HCT116 (cell line): ENCODE measurements at regions not wholly inside any gene's neighbourhood (a gene's known extent, or its start where the extent isn't known, plus 50 kb on each side); places are given as distances from the start of the nearest gene placed in this dataset.

ENCODE experiments used
- ATAC-seq: fragments of 200-7000 bp; cut with Tn5 transposase; 2 replicates; pipeline ENCODE4 v1.9.1; 2020; ENCODE audit warnings: mild to moderate bottlenecking, moderate library complexity
- BruUV-seq: library from RNA; stranded (reverse); fragments of 400-500 nt; replicated peaks from 2 replicates; lab custom pipeline; 2021; lab: Mats Ljungman, UMichigan
- CTCF ChIA-PET: fragments of 300-600 bp; sonication (Branson Sonifier 250); formaldehyde crosslinking; loops from one replicate; lab custom pipeline; 2021; ENCODE audit warnings: antibody characterized with exemption; lab: Charles Lee
- POLR2A ChIA-PET: fragments of 300-600, 350-600 bp; sonication (Branson Sonifier 250); formaldehyde crosslinking; loops from one replicate; lab custom pipeline; 2021; ENCODE audit warnings: antibody characterized with exemption; lab: Charles Lee
- RAD21 ChIA-PET, 2 experiments: fragments of 300-600 bp; sonication (Branson Sonifier 250); formaldehyde crosslinking; loops; one replicate each; lab custom pipeline; 2023; ENCODE audit warnings: low total read pairs in 2 of 2; ENCODE audit not compliant: uncharacterized antibody in 2 of 2, unreplicated experiment in 2 of 2, low non-redundant PET in 1 of 2; lab: Charles Lee
- DNase-seq: peaks from one replicate; pipeline ENCODE4 v3.0.0-alpha.2; 2010; ENCODE audit warnings: low read depth, low spot score
- H2AFZ ChIP-seq: fragments of 200-600 bp; shearing (Covaris generic), sonication (generic); 2 replicates; pipeline ENCODE4 v1.6.1; 2017; ENCODE audit warnings: low read depth, mixed run types, mixed read lengths, antibody characterized with exemption, low read length; ENCODE audit not compliant: poor library complexity, severe bottlenecking
- H3K27ac ChIP-seq: 2 replicates; pipeline ENCODE4 v1.5.1; 2012; ENCODE audit warnings: low read depth, low read length
- H3K27me3 ChIP-seq: fragments of 200-600 bp; sonication (generic); 2 replicates; pipeline ENCODE4 v1.6.1; 2016; ENCODE audit warnings: mixed run types, low read length, mixed read lengths; ENCODE audit not compliant: insufficient read depth
- H3K36me3 ChIP-seq, 2 experiments: fragments of 200-500 bp in 1 of 2; fragments of 200-600 bp in 1 of 2; sonication (Bioruptor generic) in 1 of 2; sonication (generic) in 1 of 2; 2 replicates each; pipeline versions ENCODE4 v1.5.1 to v1.6.1; 2014 to 2016; ENCODE audit warnings: low read length in 2 of 2, inconsistent platforms in 1 of 2, mixed read lengths in 1 of 2, mixed run types in 1 of 2; ENCODE audit not compliant: insufficient read depth in 2 of 2, control insufficient read depth in 1 of 2
- H3K4me1 ChIP-seq, 2 experiments: fragments of 200-600 bp in 1 of 2; sonication (generic) in 1 of 2; 2 replicates each; pipeline versions ENCODE4 v1.5.1 to v1.6.1; 2012 to 2017; ENCODE audit warnings: low read length in 2 of 2, inconsistent platforms in 1 of 2, mild to moderate bottlenecking in 1 of 2, mixed read lengths in 1 of 2, mixed run types in 1 of 2, moderate library complexity in 1 of 2; ENCODE audit not compliant: insufficient read depth in 2 of 2, control insufficient read depth in 1 of 2
- H3K4me2 ChIP-seq: fragments of 200-600 bp; sonication (generic); 2 replicates; pipeline ENCODE4 v1.6.1; 2017; ENCODE audit warnings: mixed run types, low read length, mixed read lengths
- H3K4me3 ChIP-seq, 2 experiments: fragments of 200-600 bp in 1 of 2; sonication (generic) in 1 of 2; replicated peaks in 1 of 2; 2 replicates each; pipeline ENCODE4 v1.5.1; 2011 to 2016; ENCODE audit warnings: low read length in 2 of 2, control low read depth in 1 of 2, low read depth in 1 of 2, mild to moderate bottlenecking in 1 of 2, mixed read lengths in 1 of 2, mixed run types in 1 of 2
- H3K79me2 ChIP-seq: fragments of 200-600 bp; sonication (generic); 2 replicates; pipeline ENCODE4 v1.6.1; 2017; ENCODE audit warnings: mild to moderate bottlenecking, mixed run types, low read length, moderate library complexity, mixed read lengths; ENCODE audit not compliant: insufficient read depth
- H3K9ac ChIP-seq: fragments of 200-600 bp; sonication (generic); 2 replicates; pipeline ENCODE4 v1.6.1; 2016; ENCODE audit warnings: low read length, mixed read lengths
- H3K9me2 ChIP-seq: fragments of 200-600 bp; sonication (generic), shearing (Covaris generic); 2 replicates; pipeline ENCODE4 v1.6.1; 2017; ENCODE audit warnings: mixed run types, mild to moderate bottlenecking, moderate library complexity; ENCODE audit not compliant: insufficient read depth
- H3K9me3 ChIP-seq, 2 experiments: fragments of 200-500 bp in 1 of 2; fragments of 200-600 bp in 1 of 2; sonication (Bioruptor generic) in 1 of 2; sonication (generic) in 1 of 2; 2 replicates each; pipeline ENCODE4 v1.6.1; 2014 to 2017; ENCODE audit warnings: low read length in 2 of 2, mixed read lengths in 2 of 2, inconsistent platforms in 1 of 2, low read depth in 1 of 2, mild to moderate bottlenecking in 1 of 2, mixed run types in 1 of 2, moderate library complexity in 1 of 2; ENCODE audit not compliant: control insufficient read depth in 1 of 2, insufficient read depth in 1 of 2
- H4K20me1 ChIP-seq: fragments of 200-600 bp; sonication (generic), shearing (Covaris generic); 2 replicates; pipeline ENCODE4 v1.6.1; 2017; ENCODE audit warnings: mixed run types, mild to moderate bottlenecking, moderate library complexity; ENCODE audit not compliant: insufficient read depth
- ATF3 ChIP-seq: IDR thresholded peaks from 2 replicates; pipeline ENCODE4 v1.6.1; 2012
- CEBPB ChIP-seq: IDR thresholded peaks from 2 replicates; pipeline ENCODE4 v1.6.1; 2012; ENCODE audit warnings: low read depth
- CTCF ChIP-seq, 3 experiments: fragments of 200-600 bp in 1 of 3; sonication (generic) in 1 of 3; IDR thresholded peaks in 2 of 3; conservative IDR thresholded peaks in 1 of 3; 2 replicates each; pipeline ENCODE4 v1.5.1; 2012 to 2017; ENCODE audit warnings: low read depth in 2 of 3, low read length in 2 of 3, antibody characterized with exemption in 1 of 3, borderline replicate concordance in 1 of 3, control low read depth in 1 of 3, mild to moderate bottlenecking in 1 of 3, mixed read lengths in 1 of 3, mixed run types in 1 of 3, moderate library complexity in 1 of 3; ENCODE audit not compliant: insufficient read depth in 1 of 3
- EGR1 ChIP-seq: IDR thresholded peaks from 2 replicates; pipeline ENCODE4 v1.6.1; 2012; ENCODE audit warnings: low read depth
- ELF1 ChIP-seq: IDR thresholded peaks from 2 replicates; pipeline ENCODE4 v1.6.1; 2012; ENCODE audit warnings: low read depth, borderline replicate concordance
- EZH2 ChIP-seq: fragments of 200-600 bp; sonication (generic); IDR thresholded peaks from 2 replicates; pipeline ENCODE4 v1.6.1; 2017; ENCODE audit warnings: antibody characterized with exemption, mixed run types
- EZH2phosphoT487 ChIP-seq: fragments of 200-600 bp; IDR thresholded peaks from 2 replicates; pipeline ENCODE4 v1.6.1; 2018; ENCODE audit warnings: antibody characterized with exemption, borderline replicate concordance
- FOSL1 ChIP-seq: IDR thresholded peaks from 2 replicates; pipeline ENCODE4 v1.6.1; 2012; ENCODE audit warnings: low read depth
- JUND ChIP-seq: IDR thresholded peaks from 2 replicates; pipeline ENCODE4 v1.6.1; 2012
- POLR2A ChIP-seq: IDR thresholded peaks from 2 replicates; pipeline ENCODE4 v1.7.0; 2011; ENCODE audit warnings: borderline replicate concordance; ENCODE audit not compliant: insufficient read depth, insufficient read length; ENCODE audit errors: extremely low read depth
- POLR2AphosphoS5 ChIP-seq: IDR thresholded peaks from 2 replicates; pipeline ENCODE4 v1.6.1; 2011; ENCODE audit warnings: mild to moderate bottlenecking, low read depth, low read length, moderate library complexity
- RAD21 ChIP-seq: IDR thresholded peaks from 2 replicates; pipeline ENCODE4 v1.6.1; 2012; ENCODE audit warnings: low read depth, mild to moderate bottlenecking
- REST ChIP-seq: IDR thresholded peaks from 2 replicates; pipeline ENCODE4 v1.6.1; 2012; ENCODE audit warnings: low read depth
- SP1 ChIP-seq: IDR thresholded peaks from 2 replicates; pipeline ENCODE4 v1.6.1; 2012; ENCODE audit warnings: low read depth
- SRF ChIP-seq: IDR thresholded peaks from 2 replicates; pipeline ENCODE4 v1.6.1; 2012; ENCODE audit warnings: low read depth
- TCF7L2 ChIP-seq: IDR thresholded peaks from 2 replicates; pipeline ENCODE4 v1.7.0; 2011; ENCODE audit warnings: borderline replicate concordance, inconsistent platforms; ENCODE audit not compliant: insufficient read depth, insufficient read length; ENCODE audit errors: extremely low read depth
- YY1 ChIP-seq: IDR thresholded peaks from 2 replicates; pipeline ENCODE4 v1.6.1; 2011; ENCODE audit warnings: low read length, low read depth, moderate library complexity, mild to moderate bottlenecking; ENCODE audit not compliant: insufficient replicate concordance; ENCODE audit errors: extremely low read depth
- ZFX ChIP-seq: fragments of 450-650 bp; IDR thresholded peaks from 2 replicates; pipeline ENCODE4 v1.6.1; 2017
- ZNF274 ChIP-seq: fragments of 200-500 bp; sonication (Bioruptor generic); IDR thresholded peaks from 2 replicates; pipeline ENCODE4 v1.6.1; 2014; ENCODE audit warnings: mild to moderate bottlenecking, low read depth, low read length, inconsistent platforms
- intact Hi-C: fragments of 100-400 bp; cut with micrococcal nuclease; formaldehyde crosslinking; loops from 2 replicates; pipeline ENCODE4 v1.10.0; 2022
- TF ChIP-seq, protein P1 (sequence below): IDR thresholded peaks from 2 replicates; pipeline ENCODE4 v1.6.1; 2012

DNA sequence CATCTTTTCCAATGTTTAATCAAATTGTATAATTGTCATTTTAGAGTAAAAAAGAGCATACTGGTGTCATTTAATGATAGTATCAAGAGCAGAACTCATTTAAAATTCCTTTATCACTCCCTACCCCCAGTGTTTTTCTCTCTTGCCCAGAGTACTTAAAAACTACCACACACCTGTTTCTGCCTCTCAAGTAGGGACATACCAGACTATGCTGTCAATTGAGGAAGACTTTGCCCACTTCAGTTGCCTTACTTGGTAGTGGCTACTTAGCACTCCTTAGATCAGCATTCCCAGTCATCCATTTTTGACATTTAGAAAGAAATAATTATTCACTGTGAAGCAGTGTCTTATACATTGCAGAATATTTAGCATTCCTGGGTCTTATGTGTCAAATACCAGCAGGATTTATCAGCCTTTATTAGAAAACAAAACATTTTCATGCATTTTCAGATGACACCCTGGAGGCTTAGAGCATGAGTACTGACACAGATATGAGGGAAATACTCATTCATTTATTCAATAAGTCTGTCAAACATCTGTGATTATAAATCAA, 127.5 kb upstream of the RGS1 start:
- Histone ChIP-seq H3K79me2 (no peaks in the 10 kb centered on the region), H3K4me3 (no peak overlapping the region), H3K9me2 (no peaks in the 10 kb centered on the region), H3K9me3 (no peaks in the 10 kb centered on the region), H3K9ac (no peak overlapping the region), H3K27ac (no peak overlapping the region), H2AFZ (no peak overlapping the region), H4K20me1 (no peaks in the 10 kb centered on the region), H3K4me2 (no peak overlapping the region), H3K4me1 (peaks cover 2 to 9% of the 10 kb centered on the region in 2 experiments; a peak in 2 of 4 replicates), H3K36me3 (no peaks in the 10 kb centered on the region), H3K27me3 (no peaks in the 10 kb centered on the region)
- POLR2A ChIA-PET = no interaction called here
- intact Hi-C loops = loop anchor here (5.0 kb wide), 2 partner anchors 456 to 1816 kb away; no protein-coding TSS in a partner anchor
- RAD21 ChIA-PET = no interaction called here
- ATAC-seq (no peak), DNase-seq (no peak)
- CTCF ChIA-PET = no interaction called here
- TF ChIP-seq REST (no peak), SP1 (no peak), SRF (no peak), JUND (no peak), FOSL1 (no peak), ZNF274 (no peak), EZH2phosphoT487 (no peak), TCF7L2 (no peak), EZH2 (no peak), CEBPB (no peak), ATF3 (no peak), ELF1 (no peak), RAD21 (no peak), CTCF (IDR thresholded peaks at IDR 0.05 in 2 of 3, conservative IDR thresholded peaks at IDR 0.05 in 1 of 3; ENCODE audit: borderline replicate concordance in 1 of 3, insufficient read depth in 1 of 3, low read depth in 2 of 3, low read length in 2 of 3) (no peak), POLR2A (no peak), EGR1 (no peak), ZFX (no peak), POLR2AphosphoS5 (no peak), YY1 (no peak)
- TF ChIP-seq, protein P1, sequence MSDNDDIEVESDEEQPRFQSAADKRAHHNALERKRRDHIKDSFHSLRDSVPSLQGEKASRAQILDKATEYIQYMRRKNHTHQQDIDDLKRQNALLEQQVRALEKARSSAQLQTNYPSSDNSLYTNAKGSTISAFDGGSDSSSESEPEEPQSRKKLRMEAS = no peak
- BruUV-seq = no TSS peak
